Fibroblast of peridontal ligament (primary cell): ENCODE measurements at regions not wholly inside any gene's neighbourhood (a gene's known extent, or its start where the extent isn't known, plus 50 kb on each side); places are given as distances from the start of the nearest gene placed in this dataset.
"Not testable (repeated sequence)": the region's sequence is repeated elsewhere in the genome, so short reads cannot be mapped to it uniquely, and the experiment has no call there.

Source experiments
- DNase-seq: peaks from one replicate; pipeline ENCODE4 v3.0.0-alpha.2; 2010; ENCODE audit errors: extremely low read depth

DNA sequence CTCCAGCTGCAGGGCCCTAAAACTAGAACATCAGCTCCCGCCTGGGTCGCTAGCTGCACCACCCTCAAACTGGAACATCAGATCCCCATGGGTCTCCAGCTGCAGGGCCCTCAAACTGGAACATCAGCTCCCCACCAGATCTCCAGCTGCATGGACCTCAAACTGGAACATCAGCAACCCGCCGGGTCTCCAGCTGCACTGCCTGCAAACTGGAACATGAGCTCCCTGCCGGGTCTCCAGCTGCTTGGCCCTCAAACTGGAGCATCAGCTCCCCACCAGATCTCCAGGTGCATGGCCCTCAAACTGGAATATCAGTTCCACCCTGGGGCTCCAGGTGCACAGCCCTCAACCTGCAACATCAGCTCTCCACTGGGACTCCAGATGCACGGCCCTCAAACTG, 82.7 kb downstream of the TFRC start:
- not testable (repeated sequence) for DNase-seq

DNA sequence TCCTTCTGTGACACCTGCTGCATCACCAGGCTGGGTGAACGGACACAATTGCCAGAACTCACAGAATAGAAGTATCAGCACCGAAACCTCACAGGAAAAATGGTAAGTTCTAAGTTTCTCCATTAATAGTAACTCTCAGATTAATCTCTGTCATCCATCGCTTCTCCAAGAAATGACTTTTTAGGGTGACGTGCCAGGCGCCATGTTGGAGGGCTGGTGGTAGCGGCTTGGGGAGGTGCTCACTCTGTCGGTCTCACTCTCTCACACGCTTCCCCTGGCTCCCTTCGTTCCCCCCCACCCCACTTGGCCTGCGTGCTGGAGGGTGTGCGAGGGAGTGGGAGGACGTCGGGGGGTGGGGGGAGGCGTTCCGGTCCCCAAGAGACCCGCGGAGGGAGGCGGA, 85.6 kb downstream of the TFRC start:
- DNase-seq, result not testable (repeated sequence)

DNA sequence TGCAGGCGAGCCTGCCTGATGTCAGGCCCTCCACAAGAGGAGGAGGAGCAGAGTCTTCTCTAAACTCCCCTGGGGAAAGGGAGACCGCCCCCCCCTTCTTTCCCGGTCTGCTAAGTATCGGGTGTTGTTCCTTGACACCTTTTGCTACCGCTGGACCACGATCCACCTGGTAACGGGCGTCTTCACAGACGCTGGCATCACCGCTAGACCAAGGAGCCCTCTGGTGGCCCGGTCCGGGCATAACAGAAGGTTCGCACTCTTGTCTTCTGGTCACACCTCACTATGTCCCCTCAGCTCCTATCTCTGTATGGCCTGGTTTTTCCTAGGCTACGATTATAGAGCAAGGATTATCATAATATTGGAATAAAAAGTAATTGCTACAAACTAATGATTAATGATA, 86.0 kb upstream of the TNK2 start:
- peak; percentile 28 for DNase-seq

DNA sequence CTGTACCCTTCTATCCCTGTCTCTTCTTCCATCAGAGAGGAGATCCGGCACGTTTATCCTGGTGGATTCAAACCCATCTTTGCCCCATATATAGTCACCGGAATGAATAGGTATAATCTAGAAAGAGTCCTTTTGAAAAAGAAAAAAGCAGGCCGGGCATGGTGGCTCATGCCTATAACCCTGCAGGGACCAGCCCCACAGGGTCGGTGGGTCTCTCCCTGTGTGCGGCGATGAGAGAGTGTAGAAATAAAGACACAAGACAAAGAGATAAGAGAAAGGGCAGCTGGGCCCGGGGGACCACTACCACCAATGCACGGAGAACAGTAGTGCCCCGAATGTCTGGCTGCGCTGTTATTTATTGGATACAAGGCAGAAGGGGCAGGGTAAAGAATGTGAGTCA, 85.3 kb upstream of the TNK2 start:
- not testable (repeated sequence) for DNase-seq

DNA sequence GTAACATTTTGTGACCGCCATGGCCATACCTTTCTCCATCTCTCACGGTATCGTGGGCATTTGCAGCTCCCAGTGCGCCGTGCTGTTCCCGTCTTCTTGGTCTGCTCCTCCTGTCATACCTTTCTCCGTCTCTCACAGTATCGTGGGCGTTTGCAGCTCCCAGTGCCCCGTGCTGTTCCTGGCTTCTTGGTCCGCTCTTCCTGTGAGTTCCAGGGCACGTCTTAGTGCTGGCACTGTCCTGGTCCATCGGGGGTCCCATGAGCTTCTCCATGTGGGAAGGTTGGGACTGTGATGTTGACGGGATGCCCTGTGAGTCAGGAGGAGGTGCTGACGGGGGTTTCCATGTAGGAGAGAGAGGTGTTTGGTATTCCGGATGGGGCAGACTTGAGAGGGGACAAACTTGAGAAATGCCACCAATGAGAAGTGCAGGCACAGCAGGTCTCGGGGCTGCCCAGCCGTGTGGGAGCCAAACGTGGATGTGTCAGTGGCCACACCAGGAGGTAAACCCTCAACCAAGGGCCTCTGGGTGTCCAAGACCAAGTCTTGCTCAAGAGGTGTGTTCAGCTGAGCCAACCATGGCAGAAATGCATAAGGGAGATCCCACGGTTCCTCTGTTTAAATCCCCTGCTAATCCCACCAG, 84.7 kb upstream of the TNK2 start:
- not testable (repeated sequence) for DNase-seq

DNA sequence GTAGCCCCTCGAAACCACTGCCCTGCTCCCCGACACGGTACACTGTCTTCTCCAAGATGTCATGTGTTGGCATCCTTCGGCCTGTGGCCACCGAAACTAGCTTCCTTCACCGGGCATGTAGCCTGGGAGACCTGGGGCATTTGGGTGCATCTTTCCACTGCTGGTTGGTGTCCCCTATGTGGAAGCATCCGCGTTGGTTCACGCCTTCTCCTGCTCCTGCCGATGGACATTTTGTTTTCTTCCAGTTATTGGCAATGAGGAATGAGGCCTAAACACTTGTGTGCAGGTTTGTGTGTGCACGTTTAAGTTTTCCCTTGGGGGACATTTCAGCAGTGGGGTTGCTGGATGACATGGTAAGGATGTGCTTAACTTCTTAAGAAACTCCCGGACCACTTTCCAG, 83.6 kb upstream of the TNK2 start:
- DNase-seq, result not testable (repeated sequence)

DNA sequence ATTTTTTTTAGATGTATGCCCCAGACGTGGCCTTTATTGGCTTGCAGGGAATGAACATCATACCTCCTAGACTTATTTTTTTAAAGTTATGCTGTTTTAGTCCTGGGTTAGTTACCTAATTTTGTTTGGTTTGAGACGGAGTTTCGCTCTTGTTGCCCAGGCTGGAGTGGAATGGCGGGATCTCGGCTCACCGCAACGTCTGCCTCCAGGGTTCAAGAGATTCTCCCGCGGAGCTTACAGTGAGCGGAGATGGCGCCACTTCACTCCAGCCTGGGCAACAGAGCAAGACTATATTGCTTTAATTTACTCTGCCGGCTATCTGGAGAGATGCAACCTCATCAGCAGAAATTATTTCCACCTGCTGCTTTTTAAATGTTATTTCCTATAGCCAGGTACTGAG, 82.9 kb upstream of the TNK2 start:
- DNase-seq, result not testable (repeated sequence)

DNA sequence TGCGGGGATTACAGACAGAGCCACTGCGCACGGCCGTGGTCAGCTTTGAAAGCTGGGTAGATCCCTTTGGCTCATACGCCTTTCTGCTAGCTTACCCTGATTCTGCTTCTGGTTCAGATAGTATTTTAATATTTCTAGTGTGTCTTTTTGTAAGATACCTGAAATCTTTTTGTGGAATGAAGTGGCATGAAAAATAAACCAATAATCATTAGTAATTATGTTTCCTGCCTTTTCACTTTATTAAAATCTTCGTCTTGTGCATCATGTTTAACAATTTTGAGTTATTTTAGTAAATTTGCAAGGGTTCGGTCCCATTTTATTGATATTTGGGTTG, 82.5 kb upstream of the TNK2 start:
- not testable (repeated sequence) for DNase-seq

DNA sequence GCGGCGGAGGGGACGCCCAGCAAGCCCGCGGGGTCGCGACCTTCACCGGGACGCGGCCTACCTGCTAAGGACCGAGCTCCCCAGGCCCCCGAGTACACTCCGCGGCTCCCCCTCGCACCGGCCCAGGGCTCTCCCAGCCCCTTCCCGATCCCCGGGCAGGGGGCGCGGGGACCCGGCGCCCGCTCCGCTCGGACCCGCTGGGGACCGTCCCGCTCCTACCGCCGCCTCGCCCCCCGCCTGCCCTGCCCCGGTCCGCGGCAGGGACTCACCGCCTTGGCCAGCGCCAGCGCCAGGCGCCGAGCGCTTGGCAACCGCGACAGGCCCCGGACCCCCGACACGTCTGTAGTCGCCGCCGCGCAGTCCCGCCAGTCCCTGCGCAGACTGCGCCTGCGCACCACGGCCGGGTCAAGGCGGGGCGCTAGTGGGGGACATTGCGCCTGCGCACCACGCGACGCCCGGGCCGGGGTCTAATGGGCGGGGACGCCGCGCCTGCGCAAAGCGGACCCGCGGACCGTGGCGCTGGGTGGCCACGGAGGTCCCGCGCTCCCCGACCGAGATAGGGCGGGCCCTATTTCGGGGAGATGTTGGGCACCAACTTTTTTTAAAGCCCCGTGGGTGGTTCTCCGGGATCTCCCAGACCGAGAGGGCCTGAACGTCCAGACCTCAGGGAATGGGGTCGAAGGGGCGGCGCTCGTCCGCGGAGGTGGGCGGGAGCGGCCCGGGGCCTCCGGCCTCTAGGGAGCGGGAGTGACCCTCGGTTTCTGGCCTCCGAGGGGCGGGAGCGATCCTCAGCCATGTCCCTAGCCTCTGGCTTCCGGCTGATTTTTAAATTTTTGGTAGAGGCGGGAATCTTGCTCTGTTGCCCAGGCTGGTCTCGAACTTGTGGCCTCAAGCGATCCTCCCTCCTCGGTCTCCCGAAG, 81.8 kb upstream of the TNK2 start:
- peak; percentile 65 for DNase-seq

DNA sequence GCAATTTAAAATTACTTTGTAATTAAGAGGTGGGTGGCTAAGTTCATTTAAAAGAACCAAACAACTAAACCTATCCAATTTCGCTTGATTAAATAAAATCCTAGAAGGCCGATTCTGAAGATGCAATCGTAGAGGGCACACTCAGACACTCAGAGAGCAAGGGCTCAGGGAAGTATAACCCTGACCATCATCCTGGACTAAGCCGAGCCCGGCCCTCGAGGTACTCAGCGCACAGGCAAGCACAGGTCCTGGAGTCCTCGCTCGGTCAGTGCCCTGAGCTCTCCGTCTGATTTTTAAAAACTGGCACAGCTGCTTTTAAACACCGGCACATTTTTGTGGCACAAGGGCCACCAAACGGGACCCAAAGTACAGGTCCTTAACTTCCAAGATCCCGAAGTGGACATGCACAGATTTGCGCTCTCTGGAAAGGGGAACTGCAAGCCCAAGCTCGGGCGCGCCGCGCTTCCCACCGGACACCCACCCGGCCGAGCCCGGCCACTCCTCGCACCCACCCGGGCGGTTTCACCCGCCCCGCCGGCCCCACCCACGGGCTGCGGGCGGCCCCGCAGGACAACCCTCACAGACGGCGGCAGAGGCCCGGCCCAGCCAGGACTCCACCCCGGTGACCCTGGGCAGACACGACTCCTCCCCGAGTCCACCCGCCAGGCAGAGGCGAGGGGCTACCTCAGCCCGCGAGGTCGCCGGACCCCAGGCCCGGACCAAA, 81.0 kb upstream of the TNK2 start:
- DNase-seq, result not testable (repeated sequence)

DNA sequence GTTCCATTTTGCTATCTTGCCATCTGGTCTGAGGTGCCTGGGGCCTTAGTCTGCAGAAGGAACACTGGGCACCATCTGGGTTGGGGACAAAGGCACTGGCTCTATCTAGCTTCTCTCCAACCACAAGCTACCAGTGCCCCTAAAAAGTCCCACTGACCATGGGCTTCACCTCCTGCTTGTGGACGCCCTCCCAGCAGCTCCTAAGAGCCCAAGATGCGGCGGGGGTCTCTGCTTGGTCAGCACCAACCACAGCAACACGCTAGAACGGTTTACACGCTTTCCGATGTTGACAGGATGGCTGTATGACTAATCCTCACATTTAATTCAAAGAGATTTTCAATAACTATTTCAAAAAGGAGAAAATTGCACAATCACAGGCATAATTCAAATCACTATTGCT, 80.4 kb upstream of the TNK2 start:
- DNase-seq, result not testable (repeated sequence)

DNA sequence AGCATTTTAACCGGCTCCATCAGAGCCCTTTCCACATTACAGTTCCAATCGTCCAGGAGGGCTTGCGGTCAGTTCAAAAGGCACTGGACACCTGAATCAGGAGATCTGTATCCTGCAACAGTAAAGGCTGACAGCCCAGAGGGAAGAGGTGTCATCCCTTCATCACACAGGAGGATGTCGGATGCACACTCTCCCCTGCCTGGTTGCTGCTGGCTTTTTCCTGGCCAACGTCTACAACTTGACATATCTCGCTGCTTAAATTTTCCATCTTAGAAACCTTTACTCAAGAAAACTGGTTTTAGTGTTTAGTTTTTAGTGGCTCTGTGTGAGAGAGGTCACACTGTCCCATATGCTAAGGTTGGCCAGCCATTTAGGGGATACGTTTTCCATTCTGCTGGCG, 78.7 kb upstream of the TNK2 start:
- DNase-seq, result not testable (repeated sequence)

DNA sequence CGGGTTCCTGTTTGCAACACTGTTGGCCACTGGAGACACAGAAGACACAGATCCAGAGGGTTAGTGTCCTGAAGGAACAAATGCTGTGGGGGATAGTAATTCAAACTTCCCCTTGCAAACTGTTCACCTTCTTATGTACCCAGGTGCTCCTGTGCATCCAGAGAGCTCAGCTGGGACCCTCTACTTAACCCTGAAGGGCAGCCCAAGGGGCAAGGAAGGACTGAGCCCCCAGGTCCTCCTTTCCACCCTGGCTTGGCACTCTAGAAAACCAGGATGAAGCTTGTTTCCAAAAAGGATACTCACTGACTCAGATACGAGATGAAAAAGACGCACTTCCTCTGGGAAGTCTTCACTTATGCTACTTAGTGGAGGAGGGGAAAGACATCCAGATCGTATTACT, 78.2 kb upstream of the TNK2 start:
- DNase-seq, result not testable (repeated sequence)

DNA sequence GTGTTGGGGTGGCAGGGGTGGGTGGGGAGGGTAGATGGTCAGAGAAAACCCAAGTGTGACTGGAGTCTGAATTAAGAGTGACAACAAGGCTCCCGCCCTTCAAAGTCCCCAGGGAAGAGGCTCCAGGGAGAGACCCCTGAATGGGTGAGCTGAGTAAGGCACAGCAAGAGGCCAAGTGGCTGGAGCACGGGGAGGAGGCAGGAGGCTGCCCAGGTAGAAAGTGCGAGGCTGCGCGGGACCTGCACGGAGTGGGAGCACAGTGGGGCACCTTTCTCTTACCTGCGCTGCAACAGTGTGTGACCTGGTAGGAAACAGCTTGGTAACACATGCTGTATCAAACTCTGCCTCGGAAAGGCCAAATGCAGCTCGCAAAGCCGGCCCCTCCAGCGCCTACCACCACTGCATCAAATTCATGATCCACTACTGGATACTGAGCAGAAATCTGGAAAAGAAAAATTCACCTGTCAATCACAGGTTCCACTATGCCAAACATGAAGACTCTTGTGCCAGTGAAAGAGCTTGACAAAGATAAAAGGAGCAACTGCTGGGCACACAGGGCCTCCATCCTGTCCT, 77.1 kb upstream of the TNK2 start:
- DNase-seq, result not testable (repeated sequence)

DNA sequence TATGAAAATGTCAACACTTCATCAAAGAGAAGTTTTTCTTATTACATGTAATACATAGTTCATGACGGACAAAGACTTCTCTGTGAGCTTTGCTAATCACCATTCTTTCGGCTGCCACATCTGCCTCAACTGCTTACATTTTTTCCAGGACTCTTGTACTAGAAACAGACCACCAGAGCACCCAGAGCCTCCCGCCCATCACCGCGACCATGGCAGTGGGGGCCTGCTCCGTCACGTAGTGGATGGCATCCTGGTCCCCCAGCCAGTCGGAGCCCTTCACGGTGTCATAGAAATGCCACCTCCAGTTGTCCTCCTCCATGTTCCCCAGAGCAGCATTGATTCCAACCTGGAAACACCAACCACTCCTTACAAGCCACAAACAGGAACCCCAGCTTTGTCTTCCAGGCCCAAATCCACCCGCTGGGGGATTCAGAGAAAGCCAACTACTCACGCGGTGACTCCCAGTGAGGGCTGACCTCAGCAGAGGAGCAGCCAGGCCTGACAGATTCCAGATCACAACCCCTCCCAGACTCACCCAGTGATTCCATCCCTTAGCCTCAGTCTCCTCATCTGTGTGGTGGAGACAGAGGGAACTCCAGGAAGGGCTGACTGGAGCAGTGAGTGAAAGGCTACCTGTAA, 76.2 kb upstream of the TNK2 start:
- not testable (repeated sequence) for DNase-seq

DNA sequence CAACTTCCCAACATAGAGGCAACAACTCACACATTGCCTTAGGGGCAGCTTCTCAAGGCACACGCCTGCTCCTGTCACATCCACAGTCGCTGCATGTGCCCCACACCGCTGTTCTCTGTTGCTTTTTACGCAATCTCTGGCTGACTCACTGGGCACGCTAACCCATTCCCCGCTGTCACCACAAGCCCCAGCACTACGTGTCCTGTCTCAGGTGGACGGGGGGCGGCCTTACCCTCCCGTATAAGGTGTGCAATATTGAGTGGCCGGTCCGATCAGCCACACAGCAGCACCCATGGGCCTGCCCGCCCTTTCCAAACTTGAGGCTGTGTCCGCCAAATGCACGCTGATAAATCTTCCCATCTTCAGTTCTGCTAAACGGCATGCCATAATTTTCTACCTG, 75.5 kb upstream of the TNK2 start:
- DNase-seq, result not testable (repeated sequence)

DNA sequence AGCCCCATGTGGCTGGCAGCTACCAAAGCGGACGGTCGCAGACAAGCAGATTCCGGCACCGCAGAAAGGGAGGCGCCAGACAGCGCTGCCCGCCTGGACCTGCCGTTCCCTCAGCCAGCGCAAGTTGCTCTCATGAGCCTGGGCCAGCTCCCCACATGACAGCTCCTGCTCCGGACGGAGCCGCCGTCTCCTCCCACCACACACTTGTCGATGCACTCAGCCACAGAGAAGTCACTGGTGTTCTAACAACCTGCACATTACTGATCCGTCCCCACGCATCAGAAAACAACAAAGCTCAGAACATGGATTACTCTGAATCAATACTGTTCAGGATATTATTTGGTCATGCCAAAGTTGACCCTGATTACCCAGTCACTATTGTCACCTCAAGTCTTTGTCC, 74.4 kb upstream of the TNK2 start:
- not testable (repeated sequence) for DNase-seq

DNA sequence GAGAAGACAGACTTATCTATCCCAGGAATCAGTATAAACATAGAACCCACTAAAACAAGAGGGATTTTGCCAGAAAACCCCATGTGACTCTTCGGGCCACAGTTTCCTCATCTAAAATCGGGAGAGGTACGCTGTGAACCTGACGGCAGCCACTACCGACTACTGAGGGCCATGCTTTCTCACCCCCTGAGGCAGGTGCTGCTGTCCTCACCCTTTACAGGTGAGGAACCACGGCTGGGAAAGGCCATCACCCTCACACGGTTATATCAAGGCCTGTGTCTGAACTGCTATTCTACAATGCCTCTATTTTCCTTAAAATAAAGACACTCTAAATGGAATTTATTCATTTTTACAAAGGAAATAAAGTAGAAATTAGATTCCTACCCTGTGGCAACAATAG, 73.4 kb upstream of the TNK2 start:
- not testable (repeated sequence) for DNase-seq

DNA sequence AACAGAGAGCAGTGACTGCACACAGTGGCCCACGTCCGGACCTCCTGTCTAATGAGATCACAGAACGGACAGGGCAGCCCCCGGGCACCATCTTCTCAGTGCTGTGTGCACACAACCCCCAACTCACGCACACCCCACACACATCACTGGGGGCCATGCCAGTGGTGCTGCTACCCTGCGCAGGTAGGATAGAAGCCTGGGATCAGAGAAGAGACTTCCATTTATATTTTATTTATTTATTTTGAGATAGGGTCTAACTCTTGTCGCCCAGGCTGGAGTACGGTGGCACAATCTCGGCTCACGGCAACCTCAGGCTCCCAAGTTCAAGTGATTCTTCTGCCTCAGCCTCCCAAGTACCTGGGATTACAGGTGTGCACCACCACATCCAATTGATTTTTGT, 71.5 kb upstream of the TNK2 start:
- not testable (repeated sequence) for DNase-seq

DNA sequence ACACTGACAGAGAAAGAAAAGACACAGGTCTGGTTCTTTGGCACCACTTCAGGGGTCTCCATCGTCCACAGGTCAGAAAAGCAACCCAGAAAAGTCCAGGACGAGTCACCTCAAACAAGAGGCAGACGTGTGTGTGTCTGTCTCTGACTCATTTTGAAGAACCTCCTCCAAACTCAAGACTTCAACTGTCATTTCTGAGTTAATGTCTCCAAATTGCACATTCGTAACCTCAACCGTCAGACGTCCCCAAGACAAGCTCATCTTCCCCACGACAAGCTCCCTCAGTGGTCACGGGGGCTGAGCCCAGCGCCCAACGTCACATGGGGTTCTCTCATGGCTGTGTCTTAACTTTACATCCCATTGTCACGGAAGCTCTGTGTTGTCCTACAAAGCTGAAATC, 70.2 kb upstream of the TNK2 start:
- DNase-seq, result not testable (repeated sequence)

DNA sequence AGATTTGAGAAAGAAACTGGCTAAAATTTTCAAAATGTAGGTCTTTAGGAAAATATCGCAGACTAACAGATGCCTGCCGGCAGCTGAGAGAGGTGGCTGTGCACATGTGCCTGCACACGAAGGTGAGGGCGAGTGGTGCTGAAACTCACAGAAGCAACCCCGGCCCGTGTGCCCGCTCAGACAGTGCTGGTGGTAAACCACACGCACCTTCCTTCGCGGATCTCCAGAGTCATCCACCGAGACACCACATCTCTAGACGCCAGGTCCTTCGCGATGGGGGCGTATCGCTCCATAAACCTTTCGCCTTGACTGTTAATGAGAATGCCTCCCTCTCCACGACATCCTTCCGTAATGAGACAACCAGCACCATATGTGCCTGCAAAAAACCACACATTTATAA, 68.5 kb upstream of the TNK2 start:
- DNase-seq, result not testable (repeated sequence)

DNA sequence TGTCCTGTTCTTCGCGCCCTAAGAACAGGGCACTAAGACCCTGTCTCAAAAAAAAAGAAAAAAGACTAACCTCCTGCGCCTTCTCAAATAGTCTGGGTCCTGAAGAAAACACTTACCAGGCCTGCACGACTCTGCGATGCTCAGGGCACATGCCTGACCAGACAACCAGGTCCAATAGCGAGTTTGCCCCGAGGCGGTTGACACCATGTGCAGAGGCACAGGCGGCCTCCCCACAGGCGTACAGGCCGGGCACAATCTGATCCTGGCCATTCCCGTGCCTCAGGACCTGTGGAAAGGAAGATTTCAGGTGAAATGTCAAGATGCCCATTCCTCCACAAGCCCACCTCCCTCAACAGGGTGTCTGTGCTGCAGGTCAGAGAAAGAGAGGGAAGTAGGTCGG, 65.9 kb upstream of the TNK2 start:
- not testable (repeated sequence) for DNase-seq
